NCI-H146 treated with DMSO at 0.1 percent for 48 hours (cell line): ENCODE measurements at regions not wholly inside any gene's neighbourhood (a gene's known extent, or its start where the extent isn't known, plus 50 kb on each side); places are given as distances from the start of the nearest gene placed in this dataset.
A peak's percentile ranks its signal among the peaks of the same experiment; 100 is the strongest.

Experiments
- DNase-seq: peaks from one replicate; lab custom pipeline; 2025; ENCODE audit not compliant: unreplicated experiment; lab: John Stamatoyannopoulos, UW

DNA sequence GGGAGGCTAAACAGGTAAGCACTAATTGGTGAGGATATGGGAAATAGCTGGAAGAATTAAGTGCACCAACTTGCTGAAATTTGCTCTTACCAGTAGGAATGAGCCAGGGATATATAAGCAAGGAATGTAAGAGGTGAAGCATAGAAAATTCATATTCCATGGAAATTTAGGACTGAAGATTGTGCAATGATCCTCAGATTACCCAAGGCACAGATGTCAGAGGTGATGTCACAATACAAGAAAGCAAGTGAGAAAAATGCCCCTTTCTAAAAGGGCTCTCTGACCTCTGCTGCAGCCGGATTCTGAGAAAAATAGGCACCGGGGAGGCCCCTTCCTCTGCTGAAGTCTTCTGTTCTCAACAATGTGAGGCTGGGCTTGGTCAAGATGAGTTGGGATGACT, 112.3 kb upstream of the ZNF678 start:
- DNase-seq, result no peak

DNA sequence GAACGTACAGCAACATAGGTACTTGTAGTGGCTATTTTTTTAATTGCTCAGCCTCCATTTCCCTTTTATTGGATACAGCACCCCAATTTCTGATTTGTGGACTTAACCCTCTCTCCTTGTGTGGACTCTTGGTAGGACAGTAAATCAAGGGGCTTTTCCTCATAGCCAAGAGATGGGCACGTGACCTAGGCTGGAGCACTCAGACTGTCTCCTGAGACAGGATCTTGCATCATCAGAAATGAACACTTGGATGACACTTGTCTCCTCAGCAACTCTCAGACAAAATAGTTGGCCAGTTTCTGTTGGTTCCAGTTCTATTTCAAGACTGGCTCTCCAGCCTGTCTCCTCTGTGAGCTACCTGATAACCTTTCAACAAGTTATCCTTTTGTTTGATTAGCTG, 112.9 kb upstream of the ZNF678 start:
- no peak for DNase-seq

DNA sequence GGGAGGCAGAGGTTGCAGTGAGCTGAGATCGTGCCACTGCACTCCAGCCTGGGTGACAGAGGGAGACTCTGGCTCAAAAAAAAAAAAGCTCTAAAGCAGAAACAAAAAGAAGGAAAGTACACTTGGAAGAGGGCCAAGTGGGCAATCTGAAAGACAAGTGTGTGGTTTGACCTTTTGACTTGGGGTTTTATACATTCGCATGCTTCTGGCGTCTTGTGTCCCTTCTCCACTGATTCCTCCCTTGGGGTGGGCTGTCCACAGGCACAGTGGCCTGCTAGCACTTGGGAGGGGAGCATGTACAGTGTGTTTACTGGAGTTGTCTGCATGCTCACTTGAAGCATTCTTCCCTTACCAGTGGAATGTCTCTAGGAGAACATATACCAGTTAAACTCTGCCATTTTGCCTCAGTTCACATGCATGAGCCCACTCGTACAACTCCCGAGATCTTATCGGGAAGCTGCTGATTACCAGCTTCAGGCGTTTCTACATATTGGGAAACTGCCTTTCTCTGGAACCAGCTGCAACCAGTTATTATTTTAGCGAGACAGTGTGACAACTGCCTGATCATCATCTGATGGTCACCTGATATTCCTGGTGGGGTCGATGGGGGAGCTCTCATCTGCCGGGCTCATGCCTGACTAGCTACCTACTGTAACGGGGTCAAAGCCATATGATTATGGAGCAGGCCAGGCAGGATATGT, 113.5 kb upstream of the ZNF678 start:
- DNase-seq, result no peak

DNA sequence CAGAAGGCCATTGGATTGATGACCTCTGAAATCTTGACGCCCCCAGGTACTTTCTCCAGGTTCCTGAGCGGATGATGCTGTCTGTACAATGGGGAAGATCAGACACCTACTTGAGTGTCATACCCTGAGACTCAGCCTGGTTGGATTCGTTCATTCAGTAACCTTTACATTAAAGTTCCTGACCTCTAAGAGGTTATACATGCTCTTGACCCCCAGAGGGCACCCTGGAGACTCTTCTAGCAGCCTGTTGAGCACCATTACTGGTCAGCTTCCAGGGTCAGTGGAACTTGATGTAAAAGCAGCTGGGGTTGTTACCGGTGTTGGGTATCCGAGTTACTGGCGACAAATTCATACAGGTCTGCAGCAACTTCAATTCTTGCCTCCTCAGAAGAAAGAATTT, 114.3 kb upstream of the ZNF678 start:
- DNase-seq, result peak; percentile 13

DNA sequence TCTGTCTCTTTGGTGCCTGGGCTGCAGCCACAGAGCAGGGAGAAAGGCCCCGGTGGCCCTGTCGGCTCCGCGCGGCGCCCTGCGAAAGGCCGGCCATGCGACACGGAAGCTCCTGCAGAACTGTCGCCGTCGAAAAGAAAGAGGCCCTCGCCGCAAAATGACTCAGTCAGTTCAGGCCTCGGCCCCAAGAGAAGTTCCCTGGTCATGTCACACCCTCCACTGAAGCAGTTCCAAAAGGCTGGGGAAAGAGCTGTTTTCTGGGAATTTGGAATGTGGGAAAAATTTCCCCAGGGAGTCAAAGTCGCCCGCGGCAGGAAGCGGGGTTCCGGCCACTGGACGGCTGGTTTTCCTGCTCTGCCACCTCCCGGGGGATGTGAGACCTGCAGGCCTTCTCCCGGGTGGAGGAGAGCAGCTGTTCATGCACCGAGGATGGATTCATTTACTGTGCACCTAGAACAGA, 115.8 kb upstream of the ZNF678 start:
- DNase-seq, result no peak

DNA sequence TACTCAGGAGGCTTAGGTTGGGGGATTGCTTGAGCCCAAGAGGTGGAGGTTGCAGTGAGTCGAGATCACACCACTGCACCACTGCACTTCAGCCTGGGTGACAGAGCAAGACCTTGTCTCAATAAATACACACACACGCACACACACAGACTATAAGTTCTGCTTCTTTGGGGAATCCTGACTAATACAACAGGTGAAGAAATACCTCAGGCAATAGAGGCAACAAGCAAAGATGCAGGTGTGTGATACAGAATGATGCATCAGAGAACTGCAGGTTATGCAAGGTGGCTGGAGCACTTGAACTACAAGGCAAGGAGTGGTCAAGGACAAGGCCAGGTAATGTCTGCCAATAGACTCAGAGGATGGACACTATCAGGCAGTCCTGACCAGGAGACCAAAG, 117.6 kb upstream of the ZNF678 start:
- DNase-seq, result no peak

DNA sequence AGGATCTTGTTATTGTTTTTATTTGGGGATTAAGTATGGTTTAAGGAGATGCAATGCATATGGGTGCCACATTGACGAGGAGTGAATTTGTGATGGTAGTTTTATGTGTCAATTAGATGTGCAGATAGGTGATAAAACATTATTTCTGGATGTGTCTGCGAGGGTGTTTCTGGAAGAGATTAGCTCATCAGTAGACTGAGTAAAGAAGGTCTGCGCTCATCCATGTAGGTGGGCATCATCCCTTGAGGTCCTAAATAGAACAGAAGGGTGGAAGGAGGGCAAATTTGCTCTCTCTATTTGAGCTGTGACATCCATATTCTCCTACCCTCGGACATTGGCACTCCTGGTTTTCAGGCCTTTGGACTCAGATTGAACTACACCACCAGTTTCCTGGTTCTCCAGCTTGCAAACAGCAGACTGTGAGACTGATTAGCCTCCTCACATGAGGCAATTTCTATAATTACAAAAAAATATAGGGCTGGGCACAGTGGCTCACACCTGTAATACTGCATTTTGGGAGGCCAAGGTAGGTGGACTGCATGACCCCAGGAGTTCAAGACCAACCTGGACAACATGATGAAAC, 118.2 kb upstream of the ZNF678 start:
- no peak for DNase-seq

DNA sequence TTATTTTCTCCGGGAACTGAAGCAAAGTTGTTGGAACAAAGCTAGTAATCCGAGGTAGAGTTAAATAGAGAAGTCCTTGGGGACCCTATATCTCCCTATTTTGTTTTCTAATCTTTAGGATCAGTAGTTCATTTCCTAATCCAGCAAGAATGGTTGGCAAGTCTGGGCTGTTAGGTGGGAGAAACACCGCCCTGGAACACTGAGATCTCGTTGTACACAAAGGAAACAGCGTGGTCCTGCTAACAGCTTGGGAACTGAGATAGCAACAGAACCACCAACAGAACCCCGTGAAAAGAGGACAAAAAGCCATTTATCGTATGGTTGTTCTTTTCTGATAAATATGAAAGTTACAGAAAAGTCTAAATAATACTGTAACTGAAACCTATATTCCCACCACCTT, 121.9 kb upstream of the CDC42BPA start:
- no peak for DNase-seq

DNA sequence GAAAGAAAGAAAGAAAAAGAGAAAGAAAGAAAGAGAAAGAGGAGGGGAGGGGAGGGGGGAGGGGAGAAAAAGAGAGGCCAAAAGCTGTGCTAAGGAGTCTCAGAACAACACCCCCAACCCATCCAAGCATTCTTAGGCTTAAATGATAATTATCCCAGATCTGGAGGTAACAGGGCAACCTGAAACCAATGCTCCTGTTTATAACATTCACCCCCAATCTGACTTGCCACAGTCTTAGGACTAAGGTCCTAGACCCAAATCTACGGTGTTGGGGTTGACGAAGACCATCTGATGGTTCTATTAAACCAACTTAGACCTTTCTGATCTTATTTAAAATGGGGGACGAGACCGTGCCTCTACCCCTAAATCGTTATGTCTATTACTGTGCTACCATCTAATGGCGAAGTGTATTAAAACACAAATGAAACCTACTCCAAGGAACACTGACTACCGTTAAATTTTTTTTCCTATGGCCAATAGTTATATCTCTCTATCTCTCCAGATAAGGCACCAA, 119.3 kb upstream of the CDC42BPA start:
- peak; percentile 38 for DNase-seq

DNA sequence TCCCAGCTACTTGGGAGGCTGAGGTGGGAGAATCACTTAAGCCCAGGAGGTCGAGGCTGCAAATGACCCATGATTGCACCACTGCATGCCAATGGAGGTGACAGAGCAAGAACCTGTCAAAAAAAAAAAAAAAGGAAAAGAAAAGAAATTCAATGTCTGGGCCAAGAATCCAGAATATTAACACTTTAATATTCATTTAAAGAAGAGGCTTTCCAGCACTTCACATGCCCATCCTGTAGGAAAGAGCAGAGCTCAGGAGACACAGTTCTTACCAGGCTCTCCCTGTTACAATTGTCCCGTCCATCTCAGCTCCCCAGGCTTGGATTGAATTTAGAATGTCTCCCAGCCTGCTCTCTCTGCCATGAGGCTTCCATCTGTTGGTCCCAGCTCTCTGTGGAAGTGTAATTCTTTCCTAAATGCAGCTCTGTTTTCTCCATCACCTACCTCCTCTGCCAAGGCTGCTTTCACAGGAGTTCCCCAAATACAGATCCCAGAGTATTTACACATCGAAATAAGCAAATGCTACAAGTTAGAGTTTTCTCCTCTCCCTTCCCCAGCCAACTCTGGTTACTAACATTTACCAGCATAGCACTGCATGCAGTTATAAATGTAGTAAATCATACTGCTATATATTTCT, 116.6 kb upstream of the CDC42BPA start:
- no peak for DNase-seq

DNA sequence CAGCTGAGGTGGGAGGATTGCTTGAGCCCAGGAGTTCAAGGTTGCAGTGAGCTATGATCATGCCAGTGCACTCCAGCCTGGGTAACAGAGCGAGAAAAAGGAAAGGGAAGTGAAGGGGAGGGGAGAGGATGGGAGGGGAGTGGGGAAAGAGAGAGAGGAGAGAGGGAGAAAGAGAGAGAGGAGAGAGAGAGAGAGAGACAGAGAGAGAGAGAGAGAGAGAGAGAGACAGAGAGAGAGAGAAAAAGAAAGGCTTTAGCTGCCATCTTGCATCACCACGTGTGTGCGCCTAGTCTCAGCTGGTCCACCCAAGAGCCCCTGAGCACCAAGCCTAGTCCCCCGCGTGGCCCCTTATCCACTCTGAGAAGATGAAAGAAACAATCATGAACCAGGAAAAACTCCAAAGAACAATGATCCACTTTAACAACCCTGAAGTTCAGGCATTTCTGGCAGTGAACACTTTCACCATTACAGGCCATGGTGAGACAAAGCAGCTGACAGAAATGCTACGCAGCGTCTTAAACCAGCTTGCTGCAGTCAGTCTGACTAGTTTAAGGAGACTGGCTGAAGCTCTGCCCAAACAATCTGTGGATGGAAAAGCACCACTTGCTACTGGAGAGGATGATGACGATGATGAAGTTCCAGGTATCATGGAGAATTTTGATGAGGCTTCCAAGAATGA, 115.5 kb upstream of the CDC42BPA start:
- DNase-seq, result no peak

DNA sequence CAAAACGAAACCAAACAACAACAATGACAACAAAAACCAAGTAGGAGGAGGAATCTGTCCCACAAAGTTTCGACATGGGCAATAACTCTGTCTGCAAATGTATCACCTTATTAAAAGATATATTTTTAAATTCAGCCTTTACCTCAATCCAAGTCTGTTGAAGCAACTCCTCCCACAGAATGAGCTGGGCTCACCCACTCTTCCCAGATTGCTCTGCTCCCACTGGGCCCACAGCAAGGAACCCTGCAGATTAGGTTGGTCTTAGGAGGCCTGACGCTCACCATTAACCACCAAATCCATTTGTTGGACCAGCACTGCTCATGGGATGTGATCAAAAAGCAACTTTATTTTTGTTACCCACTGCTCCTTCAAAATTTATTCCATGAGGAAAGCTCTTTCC, 114.7 kb upstream of the CDC42BPA start:
- no peak for DNase-seq

DNA sequence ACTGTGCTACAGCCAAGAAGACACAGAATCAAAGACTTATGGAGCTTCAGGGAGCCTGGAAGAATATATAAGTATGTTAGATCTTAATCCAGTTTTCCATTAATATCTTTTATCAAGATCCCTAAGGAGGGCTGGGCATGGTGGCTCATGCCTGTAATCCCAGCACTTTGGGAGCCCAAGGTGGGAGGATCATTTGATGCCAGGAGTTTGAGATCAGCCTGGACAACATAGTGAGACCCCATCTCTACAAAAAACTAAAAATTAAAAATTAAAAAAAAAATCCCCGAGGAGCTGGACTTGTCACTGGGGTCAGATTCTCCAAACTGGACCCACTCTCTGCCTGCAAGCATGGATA, 113.9 kb upstream of the CDC42BPA start:
- no peak for DNase-seq

DNA sequence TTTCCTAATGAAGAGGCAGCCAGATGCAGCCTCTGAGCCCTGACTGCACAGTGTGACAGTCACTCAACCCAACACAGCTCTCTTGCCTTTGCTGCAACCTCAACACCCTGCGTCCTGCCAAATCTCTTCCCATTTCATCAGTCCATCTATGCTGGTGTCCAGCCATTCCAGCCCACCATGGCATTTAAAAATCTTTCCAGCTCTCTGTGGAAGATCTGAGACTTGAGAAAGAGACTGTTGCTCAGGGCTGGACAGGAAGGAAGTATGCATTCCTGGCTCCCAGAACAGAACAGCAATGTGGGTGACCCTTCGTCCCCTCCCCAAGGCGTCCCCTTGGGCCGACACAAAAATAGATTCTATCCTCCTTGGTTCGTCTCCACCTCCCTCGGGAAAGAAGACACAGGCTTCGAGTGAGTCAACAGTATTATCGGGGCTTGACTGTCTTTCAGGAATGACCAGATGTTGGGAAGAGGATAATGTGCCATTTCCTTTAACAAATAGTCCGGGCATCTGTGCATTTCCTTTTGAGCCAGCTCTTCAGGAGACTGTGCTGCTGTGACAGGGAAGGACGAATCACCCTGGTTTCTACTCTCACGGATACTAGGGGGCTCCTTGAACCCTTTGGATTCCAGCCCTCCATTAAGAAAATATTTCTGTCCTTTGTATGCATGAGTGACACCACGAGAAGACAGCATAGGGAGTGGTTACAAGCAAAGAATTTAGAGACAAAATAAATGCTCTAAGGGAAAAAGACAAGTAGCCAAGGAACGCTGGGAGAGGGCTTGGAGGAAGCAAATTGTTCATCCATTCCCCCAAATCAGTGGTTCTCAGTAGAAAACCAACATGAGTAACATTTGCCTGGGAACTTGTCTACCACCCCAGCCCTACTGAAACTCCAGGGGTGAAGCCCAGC, 111.4 kb upstream of the CDC42BPA start:
- DNase-seq, result peak; percentile 14

DNA sequence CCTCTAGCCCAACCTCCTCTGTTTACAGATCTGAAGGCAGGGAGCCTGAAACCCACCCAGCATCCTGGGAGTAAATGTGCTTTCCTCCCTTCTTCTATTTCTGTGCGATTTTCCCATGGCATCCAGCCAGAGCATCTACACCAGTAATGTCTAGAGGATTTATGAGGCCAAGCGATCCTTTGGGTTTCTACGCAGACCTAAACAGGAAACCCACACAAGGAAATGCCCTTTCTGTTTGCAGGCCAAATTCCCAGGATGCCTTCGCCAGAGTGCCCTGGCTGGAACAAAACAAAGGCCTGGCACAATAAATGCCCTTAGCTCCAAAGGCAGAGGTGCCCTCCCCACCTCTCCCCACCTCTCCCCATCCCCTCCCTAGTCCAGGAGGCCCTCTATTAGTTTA, 110.5 kb upstream of the CDC42BPA start:
- no peak for DNase-seq

DNA sequence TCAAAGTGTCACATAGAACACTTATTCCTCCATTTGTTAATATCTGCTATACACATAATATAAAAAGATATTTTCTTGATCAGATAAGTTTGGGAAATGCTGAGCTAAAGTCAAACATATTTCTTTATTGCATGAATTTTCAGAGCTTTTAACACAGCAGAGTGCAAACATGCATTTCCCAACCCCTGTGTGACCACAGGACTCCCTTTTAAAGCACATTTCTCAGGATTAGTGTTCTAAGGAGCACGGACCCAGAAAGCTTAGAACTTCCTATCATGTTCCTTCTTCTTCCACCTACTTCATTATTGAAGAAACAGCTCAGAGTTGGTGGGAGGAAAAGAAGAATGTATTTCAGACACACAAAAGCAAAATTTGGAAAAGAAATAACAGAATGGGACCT, 109.1 kb upstream of the CDC42BPA start:
- DNase-seq, result no peak

DNA sequence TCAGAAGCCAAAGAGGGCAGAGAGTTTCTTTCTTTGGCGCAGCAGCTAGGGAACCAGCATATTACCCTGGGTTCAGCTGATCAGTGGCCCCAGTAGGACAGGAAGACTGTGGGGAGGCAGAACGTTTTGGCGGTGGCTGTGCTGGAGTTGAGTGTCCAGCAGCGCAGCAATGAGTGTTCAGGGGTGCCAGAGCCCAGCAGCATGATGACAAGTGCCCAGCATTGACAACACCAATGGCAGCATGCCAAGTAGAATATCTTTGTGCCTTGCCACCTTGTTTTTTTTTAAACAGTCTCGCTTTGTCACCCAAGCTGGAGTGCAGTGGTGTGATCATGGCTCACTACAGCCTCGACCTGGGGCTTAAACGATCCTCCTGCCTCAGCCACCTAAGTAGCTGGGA, 106.7 kb upstream of the CDC42BPA start:
- no peak for DNase-seq

DNA sequence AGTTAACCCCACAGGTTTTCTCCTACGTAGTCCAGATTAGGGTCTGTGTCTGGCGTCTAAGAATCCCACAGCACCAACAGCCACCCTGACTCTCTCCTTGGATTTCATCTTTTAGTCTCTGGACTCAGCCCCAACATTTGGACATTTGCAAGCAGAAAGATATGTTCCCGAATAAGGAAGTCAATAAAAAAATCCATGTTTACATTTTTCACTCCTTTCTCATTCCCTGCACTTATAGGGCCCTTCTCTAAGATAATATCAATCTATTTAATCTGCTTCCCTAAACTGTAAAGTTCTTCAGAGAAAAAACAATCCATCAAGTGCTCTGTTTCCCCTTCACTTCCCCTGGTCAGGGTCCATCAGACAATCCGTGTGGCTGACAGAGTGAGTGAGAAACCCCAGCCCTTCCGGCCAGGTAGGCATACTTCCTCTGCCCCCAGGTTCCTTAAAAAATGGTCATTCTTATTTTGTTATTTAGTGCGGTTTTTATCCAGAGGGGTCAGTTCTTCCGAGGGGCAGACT, 105.9 kb upstream of the CDC42BPA start:
- no peak for DNase-seq

DNA sequence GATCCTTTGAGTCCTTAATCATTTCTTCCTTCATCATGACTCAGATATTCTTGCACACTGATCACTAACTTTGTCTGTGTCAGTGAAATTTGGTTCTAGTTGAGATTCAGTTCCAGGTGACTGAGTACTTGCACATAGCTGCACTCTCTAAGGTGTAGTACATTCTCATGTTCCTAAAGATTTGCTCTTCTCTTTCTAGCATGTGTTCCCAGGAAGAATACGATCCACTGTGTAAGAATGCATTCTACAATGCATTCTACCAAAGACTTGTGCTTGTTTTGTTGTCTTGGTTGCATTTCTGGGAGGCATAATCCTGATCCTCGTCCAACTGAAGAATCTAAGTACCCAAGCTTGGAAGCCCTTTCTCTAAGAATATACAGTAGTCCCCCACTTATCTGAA, 104.3 kb upstream of the CDC42BPA start:
- DNase-seq, result no peak

DNA sequence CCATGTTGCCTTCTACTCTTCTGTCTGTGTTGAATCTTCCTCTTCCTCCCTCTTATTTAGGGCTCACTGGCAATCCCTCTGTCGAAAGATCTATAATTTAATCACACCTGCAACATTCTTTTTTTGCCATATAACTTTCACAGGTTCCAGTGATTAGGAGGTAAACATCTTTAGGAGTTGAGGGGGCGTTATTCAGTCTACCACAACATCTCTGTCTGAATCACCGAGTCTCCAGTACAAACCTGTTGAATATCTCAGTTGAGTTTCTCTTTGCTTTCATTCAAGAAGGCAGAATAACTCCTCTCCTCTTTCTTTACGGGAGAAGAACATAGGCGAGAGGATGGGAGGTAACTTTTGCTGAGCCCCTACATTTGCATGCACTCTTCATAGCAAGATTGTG, 101.9 kb upstream of the CDC42BPA start:
- no peak for DNase-seq
